Central memory CD4-positive, alpha-beta T cell (primary cell): ENCODE measurements at regions not wholly inside any gene's neighbourhood (a gene's known extent, or its start where the extent isn't known, plus 50 kb on each side); places are given as distances from the start of the nearest gene placed in this dataset.

Source experiments
- DNase-seq: peaks from one replicate; pipeline ENCODE4 v3.0.0; 2022

DNA sequence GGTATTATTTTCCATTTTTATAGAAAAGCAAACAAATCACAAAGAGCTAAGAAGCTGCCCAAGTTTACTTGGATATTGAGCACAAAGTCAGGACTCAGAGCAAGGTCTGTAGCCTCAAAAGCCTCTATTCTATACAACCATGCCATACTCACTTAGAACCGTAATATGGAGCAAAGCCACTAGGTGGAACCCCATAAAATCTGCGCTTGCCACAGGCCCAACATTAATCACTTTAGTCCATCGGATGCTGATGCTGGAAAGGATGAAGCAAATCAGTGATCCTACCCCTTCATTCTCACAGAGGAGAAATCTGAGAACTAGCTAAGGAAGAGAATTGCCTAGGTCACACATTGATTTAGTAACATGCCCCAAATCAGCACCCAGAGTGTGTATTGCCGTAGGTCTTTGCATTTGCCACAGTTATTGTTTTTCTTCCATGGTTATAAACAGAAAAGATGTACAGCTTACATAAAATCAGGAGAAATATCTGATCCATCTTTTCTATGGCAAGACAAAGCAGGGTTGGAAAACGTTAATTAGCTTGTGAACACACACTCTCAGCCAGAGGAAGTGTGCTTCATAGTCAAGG is 56.7 kb upstream of the RAB38 start:
- peak; percentile 2 for DNase-seq

DNA sequence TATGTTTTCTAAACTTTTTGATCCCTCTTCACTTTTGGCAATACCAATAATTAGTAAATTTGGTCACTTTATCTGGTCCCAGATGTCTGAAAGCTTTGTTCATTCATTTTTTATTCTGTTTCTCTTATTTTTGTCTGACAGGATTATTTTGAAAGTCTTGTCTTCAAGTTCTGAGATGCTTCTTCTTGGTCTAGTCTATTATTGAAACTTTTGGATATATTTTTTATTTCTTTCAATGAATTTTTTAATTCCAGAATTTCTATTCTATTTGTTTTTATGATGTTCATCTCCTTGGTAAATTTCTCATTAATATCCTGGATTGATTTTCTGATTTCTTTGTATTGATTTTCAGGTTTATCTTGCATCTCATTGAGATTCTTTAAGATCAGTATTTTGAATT is 54.1 kb upstream of the RAB38 start:
- no peak for DNase-seq
